ENCODE measurements at regions not wholly inside any gene's neighbourhood (a gene's known extent, or its start where the extent isn't known, plus 50 kb on each side); places are given as distances from the start of the nearest gene placed in this dataset.

- no peak for TF ChIP-seq EP300 (IDR thresholded peaks at IDR 0.05; ENCODE audit: borderline replicate concordance in 1 of 2, low read depth in 1 of 2, low read length in 1 of 2)
- no peak for TF ChIP-seq JUND (IDR thresholded peaks at IDR 0.05)
- TF ChIP-seq FOXJ3 (CRISPR knock-in tag; IDR thresholded peaks at IDR 0.05): no peak
- TF ChIP-seq, protein P1, sequence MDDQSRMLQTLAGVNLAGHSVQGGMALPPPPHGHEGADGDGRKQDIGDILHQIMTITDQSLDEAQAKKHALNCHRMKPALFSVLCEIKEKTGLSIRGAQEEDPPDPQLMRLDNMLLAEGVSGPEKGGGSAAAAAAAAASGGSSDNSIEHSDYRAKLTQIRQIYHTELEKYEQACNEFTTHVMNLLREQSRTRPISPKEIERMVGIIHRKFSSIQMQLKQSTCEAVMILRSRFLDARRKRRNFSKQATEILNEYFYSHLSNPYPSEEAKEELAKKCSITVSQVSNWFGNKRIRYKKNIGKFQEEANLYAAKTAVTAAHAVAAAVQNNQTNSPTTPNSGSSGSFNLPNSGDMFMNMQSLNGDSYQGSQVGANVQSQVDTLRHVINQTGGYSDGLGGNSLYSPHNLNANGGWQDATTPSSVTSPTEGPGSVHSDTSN (IDR thresholded peaks at IDR 0.05): no peak
- no peak for TF ChIP-seq GABPA (IDR thresholded peaks at IDR 0.05; ENCODE audit: low read depth)
These were observed 159.3 kb downstream of the DCAF12L1 start for GRCh38 chrX:126393284-126393683.
